ENCODE measurements at regions not wholly inside any gene's neighbourhood (a gene's known extent, or its start where the extent isn't known, plus 50 kb on each side); places are given as distances from the start of the nearest gene placed in this dataset.

GRCh38 chr20:4633780-4634179, 52.5 kb upstream of the PRNP start:
- Histone ChIP-seq H3K27me3 (ENCODE audit: insufficient read depth, low read depth, low read length) (no peaks in the 10 kb centered on the region), H3K4me3 (ENCODE audit: low read length) (no peak overlapping the region), H3K9ac (ENCODE audit: low read length) (no peak overlapping the region), H3F3A (ENCODE audit: insufficient read depth, low read length, poor library complexity, severe bottlenecking) (no peaks in the 10 kb centered on the region), H3K27ac (ENCODE audit: low read length) (no peak overlapping the region), H3K9me2 (ENCODE audit: insufficient read depth, low read length) (no peaks in the 10 kb centered on the region), H3K36me3 (ENCODE audit: insufficient read depth, low read length) (no peaks in the 10 kb centered on the region), H3K9me3 (ENCODE audit: low read length) (peaks cover 3% of the 10 kb centered on the region), H2AFZ (ENCODE audit: low read depth, low read length) (no peak overlapping the region), H4K20me1 (ENCODE audit: insufficient read depth) (no peaks in the 10 kb centered on the region), H3K4me2 (ENCODE audit: low read length) (no peak overlapping the region), H3K79me2 (replicated peaks; ENCODE audit: insufficient read depth, low read length) (no peaks in the 10 kb centered on the region)
- TF ChIP-seq SMC3 (conservative IDR thresholded peaks at IDR 0.05; ENCODE audit: poor library complexity) = no peak
- TF ChIP-seq EP300 (conservative IDR thresholded peaks at IDR 0.05; ENCODE audit: poor library complexity, severe bottlenecking) = no peak
- no peak for TF ChIP-seq MXI1 (conservative IDR thresholded peaks at IDR 0.05; ENCODE audit: poor library complexity, severe bottlenecking)
- TF ChIP-seq POLR2AphosphoS5 (IDR thresholded peaks at IDR 0.05) = no peak
- TF ChIP-seq REST (IDR thresholded peaks at IDR 0.05; ENCODE audit: borderline replicate concordance) = no peak
- no peak for TF ChIP-seq EZH2 (IDR thresholded peaks at IDR 0.05; ENCODE audit: borderline replicate concordance, insufficient read depth, low read length, poor library complexity, severe bottlenecking)
- no peak for TF ChIP-seq TAF1 (IDR thresholded peaks at IDR 0.05; ENCODE audit: low read depth)
- TF ChIP-seq CTCF (IDR thresholded peaks at IDR 0.05; ENCODE audit: poor library complexity, severe bottlenecking) = no peak

- Histone ChIP-seq H2AFZ (ENCODE audit: low read depth, low read length) (no peak overlapping the region), H3K9me2 (ENCODE audit: insufficient read depth, low read length) (no peaks in the 10 kb centered on the region), H3K4me2 (ENCODE audit: low read length) (no peak overlapping the region), H3K36me3 (ENCODE audit: insufficient read depth, low read length) (no peaks in the 10 kb centered on the region), H3K79me2 (replicated peaks; ENCODE audit: insufficient read depth, low read length) (no peaks in the 10 kb centered on the region), H3K27me3 (ENCODE audit: insufficient read depth, low read depth, low read length) (no peaks in the 10 kb centered on the region), H3K9ac (ENCODE audit: low read length) (no peak overlapping the region), H3K9me3 (ENCODE audit: low read length) (peaks cover 3% of the 10 kb centered on the region), H4K20me1 (ENCODE audit: insufficient read depth) (no peaks in the 10 kb centered on the region), H3F3A (ENCODE audit: insufficient read depth, low read length, poor library complexity, severe bottlenecking) (no peaks in the 10 kb centered on the region), H3K4me3 (ENCODE audit: low read length) (no peak overlapping the region), H3K27ac (ENCODE audit: low read length) (no peak overlapping the region)
- TF ChIP-seq MXI1 (conservative IDR thresholded peaks at IDR 0.05; ENCODE audit: poor library complexity, severe bottlenecking) = no peak
- no peak for TF ChIP-seq TAF1 (IDR thresholded peaks at IDR 0.05; ENCODE audit: low read depth)
- no peak for TF ChIP-seq RAD21 (conservative IDR thresholded peaks at IDR 0.05)
- no peak for TF ChIP-seq REST (IDR thresholded peaks at IDR 0.05; ENCODE audit: borderline replicate concordance)
- no peak for TF ChIP-seq SMC3 (conservative IDR thresholded peaks at IDR 0.05; ENCODE audit: poor library complexity)
- TF ChIP-seq EP300 (conservative IDR thresholded peaks at IDR 0.05; ENCODE audit: poor library complexity, severe bottlenecking) = no peak
- TF ChIP-seq CTCF (IDR thresholded peaks at IDR 0.05; ENCODE audit: poor library complexity, severe bottlenecking) = no peak
- TF ChIP-seq EZH2 (IDR thresholded peaks at IDR 0.05; ENCODE audit: borderline replicate concordance, insufficient read depth, low read length, poor library complexity, severe bottlenecking) = no peak
- no peak for TF ChIP-seq POLR2AphosphoS5 (IDR thresholded peaks at IDR 0.05)
These were observed 52.9 kb upstream of the PRNP start for GRCh38 chr20:4633379-4633778.
